Stimulated activated CD4-positive, alpha-beta T cell treated with anti-CD3 and anti-CD28 coated beads, TNF-alpha, amount 100 ng/mL, for 4 hours (primary cell): ENCODE measurements at regions not wholly inside any gene's neighbourhood (a gene's known extent, or its start where the extent isn't known, plus 50 kb on each side); places are given as distances from the start of the nearest gene placed in this dataset.

Source experiments
- DNase-seq, 3 experiments: peaks; one replicate each; pipeline ENCODE4 v3.0.0-alpha.2; 2020; ENCODE audit warnings: low read depth in 3 of 3

DNA sequence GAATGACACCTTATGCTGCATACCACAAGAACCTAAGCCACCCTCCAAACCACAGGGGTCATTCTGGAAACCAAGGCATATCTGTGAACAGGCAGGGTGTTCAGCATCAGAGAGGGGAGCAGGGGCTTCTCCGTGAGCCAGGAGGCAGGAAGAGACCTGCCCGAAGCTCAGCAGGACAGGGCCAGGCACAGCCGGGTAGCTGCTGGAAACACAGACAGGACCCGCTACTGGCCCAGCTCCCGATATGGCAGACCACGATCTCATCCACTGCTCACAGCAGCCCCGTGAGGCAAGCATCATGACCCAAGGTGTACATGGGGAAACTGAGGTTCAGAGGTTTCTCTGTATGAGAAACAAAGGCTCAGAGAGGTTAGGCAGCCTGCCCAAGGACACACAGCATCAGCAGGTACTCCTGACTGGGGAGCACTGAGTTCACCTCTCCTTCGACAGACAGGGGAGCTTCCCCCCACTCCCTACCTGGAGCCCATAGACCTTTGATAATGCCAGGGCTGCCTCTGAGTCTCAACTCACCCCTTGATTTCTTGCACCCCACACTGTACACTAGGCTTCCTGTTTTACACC, 317.7 kb downstream of the MATN1 start:
- DNase-seq, result no peak

DNA sequence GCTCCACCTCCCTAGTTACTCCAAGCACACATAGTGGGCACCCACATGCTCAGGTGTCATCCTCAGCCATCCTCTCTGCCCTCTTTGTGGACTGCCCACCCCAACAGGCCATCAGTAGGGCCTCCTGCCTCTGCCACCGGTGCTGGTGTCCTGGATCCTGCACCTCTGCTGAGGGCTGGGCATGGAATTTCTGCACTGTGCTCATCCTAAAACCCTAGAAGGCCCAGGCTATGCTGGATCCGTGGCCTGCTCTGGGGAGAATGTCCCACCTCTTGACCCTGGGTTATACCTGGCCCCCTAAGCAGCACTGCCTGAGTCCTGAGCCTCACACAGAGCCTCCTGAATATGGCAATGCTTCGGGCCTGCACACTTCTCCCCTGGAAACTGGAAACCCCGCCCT, 318.3 kb downstream of the MATN1 start:
- DNase-seq, result no peak

DNA sequence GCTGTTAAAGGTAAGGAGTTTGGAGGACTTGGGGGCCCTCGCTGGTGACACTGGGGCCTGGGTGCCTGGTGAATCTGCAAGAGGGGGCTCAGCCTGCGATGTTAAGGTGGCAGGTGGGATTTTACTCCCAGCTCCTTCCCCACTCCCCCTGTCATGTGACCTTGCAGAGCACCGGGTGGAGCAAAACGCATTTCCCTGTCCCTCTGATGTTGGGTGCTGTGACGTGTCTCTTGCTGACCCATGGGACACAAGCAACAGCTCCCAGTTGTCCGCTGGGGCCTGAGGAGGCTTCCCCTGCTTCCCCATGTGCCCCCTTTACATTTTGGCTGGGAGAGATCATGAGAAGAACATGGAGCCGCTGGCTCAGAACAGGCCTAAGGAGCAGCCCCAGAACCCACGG, 319.0 kb downstream of the MATN1 start:
- DNase-seq, result no peak

DNA sequence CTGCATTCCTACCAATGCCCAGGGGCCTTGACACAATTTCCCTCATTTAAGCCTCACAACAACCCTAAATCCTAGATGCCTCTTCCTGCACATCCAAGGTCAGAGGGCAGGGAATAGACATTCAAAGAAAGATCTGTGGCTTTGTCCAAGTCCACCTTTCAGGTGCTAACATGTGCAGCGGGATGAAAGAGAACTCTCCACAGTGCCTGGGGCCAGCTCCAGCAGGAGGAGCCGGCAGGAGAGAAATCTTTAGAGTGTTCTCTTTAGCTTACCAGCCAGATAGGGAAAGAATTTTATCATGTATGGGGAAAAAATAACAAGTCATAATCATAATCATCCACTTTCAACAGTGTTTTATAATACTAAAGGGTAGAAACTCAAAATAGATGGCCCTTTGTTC, 319.7 kb downstream of the MATN1 start:
- no peak for DNase-seq

DNA sequence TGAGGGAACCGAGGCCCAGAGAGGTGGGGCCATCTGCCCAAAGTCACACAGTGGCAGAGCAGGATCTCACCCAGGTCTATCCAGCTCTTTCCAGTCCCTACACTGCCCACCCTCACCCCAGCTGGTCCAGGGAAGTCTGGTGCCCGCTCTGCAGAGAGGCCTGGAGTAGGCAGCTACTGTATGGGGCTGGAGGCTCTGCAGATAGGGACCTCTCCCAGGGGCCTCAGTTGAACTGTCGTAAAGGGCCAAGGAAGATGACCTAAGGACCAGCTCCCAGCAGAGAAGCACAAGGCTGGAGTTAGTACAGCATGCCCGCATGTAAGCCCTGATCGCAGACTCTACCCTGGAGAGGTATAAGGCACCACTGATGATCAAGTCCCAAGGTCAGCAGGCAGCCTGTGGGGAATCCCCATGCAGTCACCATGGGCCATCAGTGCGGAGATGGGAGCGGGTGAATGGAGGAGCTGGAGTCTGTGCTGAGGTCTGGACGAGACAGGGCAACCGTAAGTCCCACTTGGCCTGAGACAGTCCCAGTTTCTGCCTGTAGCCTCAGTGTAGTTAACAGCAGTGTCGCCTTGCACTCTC, 320.2 kb downstream of the MATN1 start:
- DNase-seq, result no peak

DNA sequence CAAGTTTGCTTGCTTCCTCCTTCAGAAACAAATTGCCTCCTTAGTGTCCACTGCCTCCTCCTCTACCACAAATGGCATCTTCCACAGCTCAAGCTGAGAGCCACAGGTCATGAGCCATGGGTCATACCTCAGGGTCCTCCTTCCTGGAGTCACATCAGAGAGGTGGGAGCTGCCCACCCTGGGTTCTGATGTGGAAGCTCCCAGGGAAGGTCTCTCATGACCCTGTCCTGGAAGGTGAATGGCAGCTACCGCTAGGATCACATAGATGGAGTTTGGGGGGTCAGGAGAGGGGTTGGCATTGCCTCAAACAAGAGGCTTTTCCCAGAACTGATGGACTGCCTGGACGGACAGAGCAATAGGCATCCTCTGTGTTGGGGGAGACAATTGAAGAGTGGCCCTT, 321.4 kb downstream of the MATN1 start:
- no peak for DNase-seq

DNA sequence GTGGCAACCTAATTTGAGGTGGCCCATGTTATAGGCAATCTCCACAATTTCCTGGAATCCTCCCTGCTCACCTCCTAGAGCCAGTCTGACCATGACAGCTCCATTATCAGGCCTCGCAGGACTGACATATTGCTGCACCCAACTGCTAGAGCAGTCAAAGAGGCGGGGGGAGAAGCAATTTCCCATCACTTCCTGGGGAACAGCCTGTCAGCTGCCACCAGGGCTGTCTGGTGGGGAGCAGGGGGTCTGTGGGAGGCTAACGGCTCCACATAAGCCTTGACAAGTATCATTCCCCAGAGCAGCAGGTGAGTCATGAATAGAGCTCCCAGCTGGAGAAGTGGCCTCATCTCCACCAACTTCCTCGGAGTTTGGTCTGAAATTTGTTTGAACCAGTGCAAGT, 322.9 kb downstream of the MATN1 start:
- no peak for DNase-seq

DNA sequence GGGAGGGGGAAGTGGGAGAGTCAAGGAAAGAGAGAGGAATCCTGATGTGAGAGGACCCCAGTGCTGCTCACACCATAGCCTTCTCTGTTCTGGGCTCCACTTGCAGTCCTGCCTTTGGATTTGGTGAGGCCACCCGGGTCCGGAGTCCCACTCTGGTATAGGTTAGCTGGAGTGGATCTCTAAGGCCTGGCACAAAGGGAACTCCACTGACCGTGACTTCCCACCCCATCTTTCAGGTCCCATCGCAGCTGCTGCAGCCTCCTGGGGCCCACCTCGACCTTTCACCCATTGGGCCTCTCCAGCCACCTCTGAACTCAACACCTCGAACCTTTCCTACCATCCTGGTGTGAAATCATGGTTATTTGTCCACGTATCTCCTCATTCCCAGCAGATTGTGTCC, 324.4 kb downstream of the MATN1 start:
- DNase-seq, result no peak

DNA sequence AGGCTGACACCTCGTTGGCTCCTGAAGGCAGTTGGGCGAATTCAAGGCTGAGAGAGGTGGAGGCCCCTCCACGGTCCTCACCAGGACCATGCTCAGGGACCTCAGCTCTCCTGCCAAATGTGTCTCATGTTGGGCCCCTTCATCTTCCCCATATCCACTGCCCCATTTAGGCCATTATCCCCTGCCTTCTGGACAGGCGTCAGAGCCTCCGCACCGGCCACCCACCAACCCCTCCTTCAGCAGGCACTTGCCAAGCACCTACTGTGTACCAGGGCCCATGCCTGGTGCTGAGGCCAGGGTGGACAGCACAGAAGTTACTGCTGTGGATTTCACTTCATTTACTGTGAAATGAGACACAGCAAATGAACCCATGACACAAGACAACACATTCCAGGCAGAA, 325.8 kb downstream of the MATN1 start:
- DNase-seq, result no peak

DNA sequence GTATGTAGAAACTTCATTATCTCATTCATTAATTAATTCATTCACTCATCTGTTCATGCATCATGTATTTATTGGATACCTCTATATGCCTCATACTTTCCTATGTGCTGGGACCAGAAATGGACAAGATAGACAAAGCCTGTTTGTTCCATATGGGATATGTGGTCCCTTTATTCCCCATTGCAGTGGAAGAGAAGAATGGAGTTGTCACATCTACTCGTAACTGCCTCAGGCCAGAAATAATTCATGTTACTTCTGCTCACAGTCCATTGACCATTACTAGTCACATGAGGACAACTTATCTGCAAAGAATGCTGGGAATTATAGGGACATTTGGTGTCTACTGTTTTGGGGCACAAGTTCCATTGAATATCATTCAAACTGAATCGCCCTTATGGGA, 327.8 kb downstream of the MATN1 start:
- no peak for DNase-seq

DNA sequence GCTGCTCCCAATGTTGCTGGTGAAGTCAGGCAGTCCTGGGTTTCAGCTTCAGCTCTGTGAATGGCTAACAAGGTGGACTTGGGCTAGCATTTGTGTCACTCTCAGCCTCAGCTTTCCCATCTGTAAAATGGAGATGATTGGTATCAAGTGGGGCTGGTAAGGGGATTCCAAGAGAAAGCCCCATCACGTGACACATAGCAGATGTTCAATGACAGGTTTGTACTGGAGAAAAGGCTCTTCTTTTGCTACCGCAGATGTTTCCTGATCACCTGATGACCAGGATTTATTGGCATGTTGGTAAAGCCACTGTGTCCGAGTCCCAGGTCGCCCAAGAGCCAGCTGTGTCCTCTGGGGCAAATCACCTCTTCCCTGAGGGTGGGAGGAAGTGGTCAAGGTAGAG, 335.0 kb downstream of the MATN1 start:
- DNase-seq, result no peak

DNA sequence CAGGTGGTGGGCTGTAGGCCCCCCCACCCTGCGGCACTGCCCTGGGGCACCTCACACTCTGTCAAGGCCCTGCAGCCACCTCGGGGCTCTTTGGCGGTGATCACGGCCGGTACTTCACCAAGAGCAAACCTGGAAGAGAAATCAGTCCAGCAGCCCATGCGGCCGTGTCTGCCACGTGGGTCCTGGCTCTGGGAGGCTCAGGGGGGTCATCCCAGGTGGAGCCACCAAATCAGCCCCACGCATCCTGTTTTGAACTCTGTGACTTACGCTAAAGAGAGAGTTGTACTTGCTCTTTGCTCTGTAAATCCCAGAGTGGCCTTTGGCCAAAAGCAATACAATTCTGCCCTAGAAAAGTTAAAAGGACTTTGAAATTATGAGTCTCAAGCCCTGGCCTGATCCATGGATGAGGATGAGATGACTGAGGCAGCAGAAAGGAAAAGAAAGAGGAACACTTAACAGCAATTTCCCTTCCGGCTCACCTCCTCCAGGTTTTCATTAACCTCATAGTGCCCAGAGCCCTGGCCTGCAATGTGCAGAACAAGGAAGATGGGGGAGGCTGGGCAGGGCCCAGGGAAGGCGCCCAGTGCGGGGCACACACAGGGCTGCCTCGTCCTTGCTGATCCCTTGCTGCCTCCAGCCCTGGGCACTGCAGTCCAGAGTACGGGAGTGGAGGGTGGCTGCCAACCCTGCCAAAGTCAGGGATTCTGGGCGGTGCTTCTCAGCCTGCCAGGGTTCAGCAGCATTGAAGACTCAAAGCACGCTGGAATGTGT, 337.0 kb downstream of the MATN1 start:
- DNase-seq, result no peak

DNA sequence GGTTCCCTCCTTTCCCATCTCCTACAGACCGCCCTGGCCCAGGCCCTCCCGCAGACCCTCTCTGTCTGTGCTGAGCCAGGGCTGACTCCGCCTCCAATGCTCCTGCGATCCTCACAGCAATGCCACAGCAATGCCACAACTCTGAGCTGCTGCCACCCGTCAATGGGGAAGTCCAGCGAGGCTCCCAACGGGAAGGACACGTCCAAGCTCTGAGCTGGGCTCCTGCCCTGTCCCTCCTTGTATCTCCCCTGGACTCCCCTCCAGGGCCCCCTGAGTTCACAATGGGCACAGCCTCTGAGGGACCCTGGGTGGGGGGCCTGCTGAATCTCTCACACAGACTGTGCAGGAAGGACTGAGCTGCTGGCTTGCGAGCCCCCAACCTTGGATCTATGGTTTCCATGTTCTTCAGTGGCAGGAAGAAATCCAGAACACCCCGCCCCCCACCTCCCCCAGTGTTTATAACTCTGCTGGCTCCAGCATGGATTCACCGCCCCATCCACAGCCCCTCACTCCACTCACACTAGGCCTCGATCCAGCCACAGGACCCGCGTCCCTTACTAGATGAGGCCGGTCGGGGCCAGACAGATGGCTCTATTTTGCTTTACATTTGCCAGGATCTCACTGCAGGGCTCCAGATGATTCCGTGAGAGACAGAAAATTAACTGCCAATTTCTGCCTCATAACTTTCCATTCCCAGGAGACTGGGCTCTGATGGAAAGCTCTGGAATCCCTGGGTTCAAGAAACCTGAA, 338.0 kb downstream of the MATN1 start:
- no peak for DNase-seq

DNA sequence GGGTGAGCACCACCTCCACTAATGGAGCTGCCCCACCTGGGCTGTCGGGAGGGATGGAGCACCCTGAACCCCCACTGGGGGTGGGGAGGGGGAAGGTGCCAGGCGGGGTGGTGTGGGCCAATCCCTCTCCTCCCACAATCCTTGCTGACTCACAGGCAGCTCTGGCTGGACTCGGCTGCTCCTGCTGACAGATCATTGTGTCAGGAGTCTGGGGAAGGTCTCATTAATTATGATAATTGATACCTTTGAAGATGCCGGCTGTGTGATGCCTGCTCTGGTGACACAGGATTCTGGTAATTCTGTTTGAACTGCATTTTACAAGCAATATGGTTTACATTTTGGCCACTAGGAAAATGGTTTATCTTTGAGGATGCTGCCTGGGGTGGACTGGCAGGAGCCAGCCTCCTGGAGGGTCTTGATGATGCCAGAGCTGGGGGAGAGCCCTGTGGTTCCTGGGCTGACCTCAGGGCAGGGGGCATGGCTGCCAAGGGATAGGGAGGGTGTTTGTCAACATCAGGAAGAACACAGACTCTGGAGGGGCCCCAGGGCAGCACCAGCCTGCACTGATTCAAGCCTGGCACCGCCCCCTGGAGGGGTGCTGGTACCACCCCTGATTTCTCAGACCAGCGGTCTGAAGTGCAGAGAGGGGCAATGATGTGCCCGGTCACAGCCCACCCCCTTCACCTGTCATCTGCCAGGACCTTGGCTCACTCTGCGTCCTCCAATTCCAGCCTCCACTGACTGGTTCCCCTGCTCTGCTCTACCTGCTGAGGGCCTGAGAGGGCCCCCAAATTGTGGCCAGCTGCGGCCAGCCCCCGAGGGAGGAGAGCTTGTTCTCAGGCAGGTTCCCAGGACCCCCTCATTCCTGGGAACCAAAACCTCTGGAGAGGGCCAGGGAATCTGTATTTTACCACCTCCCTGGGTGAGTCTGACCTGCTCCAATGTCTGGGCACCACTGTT, 338.8 kb downstream of the MATN1 start:
- no peak for DNase-seq

DNA sequence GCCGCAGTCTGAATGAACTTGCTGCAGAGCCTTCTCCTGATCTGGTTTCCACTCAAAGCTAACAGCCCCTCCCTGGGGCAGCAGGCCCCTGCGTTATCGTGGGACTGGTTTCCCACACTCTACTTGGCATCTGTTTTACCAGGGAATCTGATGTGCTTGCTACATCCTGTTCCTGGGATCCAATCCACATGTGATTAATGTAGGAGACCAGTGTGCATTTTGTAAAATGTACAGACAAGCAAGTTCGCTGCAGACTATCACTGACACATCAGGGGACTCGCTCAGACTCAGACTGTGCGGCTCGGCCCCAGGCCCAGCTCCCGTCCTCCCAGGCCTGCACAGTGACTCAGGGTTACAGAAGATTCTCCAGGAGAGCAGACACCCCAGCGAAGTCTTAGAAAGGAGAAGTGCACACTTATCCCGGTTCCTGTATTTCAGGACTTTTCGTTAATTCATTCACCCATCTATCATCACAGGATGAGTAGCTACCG, 340.1 kb downstream of the MATN1 start:
- DNase-seq, result no peak

DNA sequence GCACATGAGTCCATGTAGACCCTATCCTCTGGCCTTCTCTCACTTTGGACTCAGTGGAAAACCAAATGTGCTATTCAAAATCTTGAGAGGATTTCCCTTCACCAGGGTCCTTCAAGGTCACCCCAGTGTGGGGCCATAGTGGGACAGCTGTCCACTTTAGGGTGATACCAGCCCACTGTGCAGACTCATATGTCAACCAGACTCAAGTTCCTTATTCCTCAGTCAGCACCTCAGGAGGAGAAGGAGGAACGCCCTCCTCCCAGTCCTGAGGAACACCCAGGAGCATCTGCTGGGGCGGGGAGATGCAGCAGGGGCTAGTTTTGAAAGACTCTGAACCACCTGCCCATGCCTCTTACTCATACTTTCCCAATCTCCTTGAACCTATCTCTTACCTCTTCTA, 340.9 kb downstream of the MATN1 start:
- no peak for DNase-seq

DNA sequence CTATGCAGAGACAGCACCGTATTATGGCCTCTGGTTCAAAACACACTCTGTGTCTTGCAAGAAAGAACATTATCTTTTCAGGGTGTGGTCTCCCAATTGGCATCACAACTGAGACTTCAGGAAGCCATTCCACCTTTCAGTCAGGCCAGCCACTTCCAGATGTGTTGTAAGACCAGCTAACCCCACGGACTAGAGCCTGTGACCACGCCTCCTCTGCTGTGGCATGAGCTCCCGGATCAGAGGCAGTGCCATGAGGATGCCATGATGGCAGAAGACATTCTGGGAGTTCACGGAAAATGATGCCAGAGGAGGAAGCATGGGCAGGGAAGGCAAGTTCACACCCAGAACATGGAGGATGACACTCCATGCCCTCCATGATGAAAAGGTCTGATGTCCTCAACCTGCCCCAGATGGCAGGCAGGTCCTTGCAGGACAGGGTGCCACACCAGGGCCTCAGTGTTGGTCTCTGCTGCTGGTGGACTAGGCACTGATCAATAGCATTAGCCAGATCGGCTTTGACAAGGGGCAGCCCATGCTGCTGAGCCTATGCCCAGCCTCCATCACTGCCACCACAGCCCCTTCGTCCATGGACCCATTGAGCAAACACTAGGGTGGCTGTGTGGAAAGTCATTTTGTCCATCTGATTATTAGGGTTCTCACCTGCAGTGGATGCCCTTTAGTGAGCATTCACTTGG, 341.6 kb downstream of the MATN1 start:
- no peak for DNase-seq

DNA sequence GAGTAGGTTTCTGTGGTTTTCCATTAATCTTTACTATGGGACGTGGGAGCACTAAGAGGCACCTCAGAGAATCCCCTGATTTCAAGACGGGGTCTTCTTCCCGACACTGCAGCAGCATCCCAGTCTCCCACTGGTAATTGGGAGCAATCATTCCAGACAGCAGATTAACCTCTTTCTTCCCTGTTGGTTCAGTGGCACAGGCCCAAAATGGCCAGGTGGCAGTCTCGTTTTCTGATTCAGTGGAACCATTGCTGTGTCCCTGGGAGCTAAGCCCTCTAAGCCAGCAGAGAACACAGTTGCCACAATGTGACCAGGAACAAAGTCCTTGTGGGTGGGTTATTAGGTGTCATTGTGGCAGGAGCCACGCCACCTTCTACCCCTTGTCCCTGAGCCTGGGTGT, 342.1 kb downstream of the MATN1 start:
- no peak for DNase-seq

DNA sequence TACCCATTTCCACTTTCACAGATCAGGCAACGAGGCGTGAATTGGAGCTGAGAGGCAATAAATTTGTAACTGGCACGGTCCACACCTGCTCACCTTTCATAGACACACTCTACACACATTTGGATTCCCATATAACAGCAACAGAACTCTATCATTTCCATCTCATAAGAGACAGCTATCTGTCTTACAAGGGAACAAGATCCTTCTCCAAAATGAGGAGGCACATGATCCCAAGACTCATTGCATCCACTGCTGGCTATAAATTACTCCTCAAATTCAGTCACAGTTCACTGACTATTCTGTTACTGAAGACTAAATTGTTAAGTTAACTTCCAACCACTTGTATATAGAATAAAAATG, 342.8 kb downstream of the MATN1 start:
- DNase-seq, result no peak

DNA sequence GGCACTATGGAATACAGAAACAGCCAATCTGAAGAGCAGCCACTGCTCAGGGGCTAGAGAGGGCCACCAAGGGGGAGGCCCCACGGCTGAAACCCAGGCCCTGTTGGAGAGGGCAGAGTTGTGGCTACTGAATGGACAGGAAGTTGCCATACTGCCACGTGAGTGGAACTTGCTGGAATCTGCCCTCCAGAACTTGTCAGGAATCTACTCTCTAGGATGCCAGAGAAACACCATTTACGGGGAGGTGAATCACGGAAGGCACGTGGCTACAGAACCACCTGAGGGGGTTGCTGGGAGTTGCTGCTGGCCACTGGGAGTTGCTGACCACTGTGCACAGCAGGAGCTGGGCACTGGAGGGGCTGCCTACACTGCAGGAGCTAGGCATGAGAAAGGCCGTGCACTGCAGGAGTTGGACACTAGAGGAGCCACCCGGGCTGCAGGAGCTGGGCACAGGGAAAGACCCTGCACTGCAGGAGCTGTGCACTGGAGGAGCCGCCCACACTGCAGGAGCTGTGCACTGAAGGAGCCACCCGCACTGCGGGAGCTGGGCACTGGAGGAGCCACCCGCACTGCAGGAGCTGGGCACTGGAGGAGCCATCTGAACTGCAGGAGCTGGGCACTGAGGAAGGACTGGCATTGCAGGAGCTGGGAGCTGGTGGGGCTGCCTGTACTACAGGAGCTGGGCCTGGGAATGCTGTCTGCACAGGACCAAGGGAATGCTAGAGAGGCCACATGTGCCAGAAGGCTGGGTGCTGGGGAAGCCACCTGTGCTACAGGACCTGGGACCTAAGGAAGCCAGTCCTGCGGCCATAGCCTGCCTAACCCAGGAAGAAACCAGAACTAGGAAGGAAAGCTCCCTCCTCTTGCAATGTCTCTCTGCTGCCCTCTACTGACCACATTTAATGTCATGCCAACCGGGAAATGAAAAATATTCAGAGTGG, 343.4 kb downstream of the MATN1 start:
- peak in 1 of 3 experiments; percentile 23 for DNase-seq
